ENCODE measurements at regions not wholly inside any gene's neighbourhood (a gene's known extent, or its start where the extent isn't known, plus 50 kb on each side); places are given as distances from the start of the nearest gene placed in this dataset.

- Histone ChIP-seq H3K27me3 (ENCODE audit: control insufficient read depth, insufficient read depth, low read length) (no peaks in the 10 kb centered on the region), H3K4me3 (ENCODE audit: low read depth, low read length) (no peak overlapping the region), H3K27ac (ENCODE audit: low read depth, low read length) (no peak overlapping the region), H3K9me3 (ENCODE audit: control insufficient read depth, insufficient read depth, low read length) (peaks cover 65% of the 10 kb centered on the region)
- POLR2A ChIA-PET: no interaction called here
- TF ChIP-seq, protein P1, sequence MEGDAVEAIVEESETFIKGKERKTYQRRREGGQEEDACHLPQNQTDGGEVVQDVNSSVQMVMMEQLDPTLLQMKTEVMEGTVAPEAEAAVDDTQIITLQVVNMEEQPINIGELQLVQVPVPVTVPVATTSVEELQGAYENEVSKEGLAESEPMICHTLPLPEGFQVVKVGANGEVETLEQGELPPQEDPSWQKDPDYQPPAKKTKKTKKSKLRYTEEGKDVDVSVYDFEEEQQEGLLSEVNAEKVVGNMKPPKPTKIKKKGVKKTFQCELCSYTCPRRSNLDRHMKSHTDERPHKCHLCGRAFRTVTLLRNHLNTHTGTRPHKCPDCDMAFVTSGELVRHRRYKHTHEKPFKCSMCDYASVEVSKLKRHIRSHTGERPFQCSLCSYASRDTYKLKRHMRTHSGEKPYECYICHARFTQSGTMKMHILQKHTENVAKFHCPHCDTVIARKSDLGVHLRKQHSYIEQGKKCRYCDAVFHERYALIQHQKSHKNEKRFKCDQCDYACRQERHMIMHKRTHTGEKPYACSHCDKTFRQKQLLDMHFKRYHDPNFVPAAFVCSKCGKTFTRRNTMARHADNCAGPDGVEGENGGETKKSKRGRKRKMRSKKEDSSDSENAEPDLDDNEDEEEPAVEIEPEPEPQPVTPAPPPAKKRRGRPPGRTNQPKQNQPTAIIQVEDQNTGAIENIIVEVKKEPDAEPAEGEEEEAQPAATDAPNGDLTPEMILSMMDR (IDR thresholded peaks at IDR 0.05; ENCODE audit: low read depth, low read length): no peak
- no peak for DNase-seq (ENCODE audit: low read depth, low spot score)
- CTCF ChIA-PET: no interaction called here
These were observed 71.9 kb upstream of the PPP2R3B start for GRCh38 chrX:458631-459061.

DNA sequence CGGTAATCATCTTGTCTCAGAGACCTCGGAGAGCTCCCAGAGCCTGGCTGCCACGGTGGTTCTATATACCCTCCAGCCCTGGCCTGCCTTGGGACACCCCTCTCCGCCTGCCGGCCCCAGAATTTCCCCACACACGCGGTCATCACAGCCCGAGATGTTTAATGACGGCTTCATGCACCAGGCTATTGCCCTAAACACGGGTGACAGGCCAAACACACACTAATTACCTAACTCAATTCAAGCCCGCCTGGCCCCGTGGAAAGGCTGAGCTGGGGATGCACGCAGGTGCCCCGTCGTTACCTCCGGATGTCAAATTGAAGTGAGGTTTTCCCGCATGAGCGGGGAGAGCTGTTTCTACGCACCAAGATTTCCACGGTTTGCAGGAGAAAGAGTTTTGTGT is 72.9 kb upstream of the PPP2R3B start:
- ChIA-PET POLR2A (no interaction called here), CTCF (no interaction called here)
- Histone ChIP-seq H3K27me3 (ENCODE audit: control insufficient read depth, insufficient read depth, low read length) (no peaks in the 10 kb centered on the region), H3K9me3 (ENCODE audit: control insufficient read depth, insufficient read depth, low read length) (peaks cover 68% of the 10 kb centered on the region), H3K27ac (ENCODE audit: low read depth, low read length) (no peak overlapping the region), H3K4me3 (ENCODE audit: low read depth, low read length) (no peak overlapping the region)
- no peak for DNase-seq (ENCODE audit: low read depth, low spot score)
- TF ChIP-seq, protein P1 (IDR thresholded peaks at IDR 0.05; ENCODE audit: low read depth, low read length): no peak

DNA sequence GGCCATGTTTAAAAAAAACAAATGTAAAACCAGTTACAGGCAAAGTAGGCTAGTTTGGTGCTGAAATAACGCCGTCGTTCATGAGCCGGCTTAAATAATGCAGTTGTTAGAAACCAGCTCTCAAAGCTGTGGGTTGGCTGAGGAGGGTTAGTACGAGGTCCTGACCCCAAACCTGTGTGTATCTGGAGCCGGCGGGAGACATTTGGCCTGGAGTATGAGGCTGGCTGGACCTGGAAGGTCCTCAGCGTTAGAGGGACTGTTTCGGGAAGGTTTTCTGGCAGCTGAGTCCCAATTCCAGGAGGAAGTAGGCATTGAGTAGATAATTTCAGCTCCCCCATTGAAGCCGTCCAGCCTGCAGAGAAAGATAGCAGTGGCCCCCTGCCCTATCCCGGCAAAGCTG is 73.4 kb upstream of the PPP2R3B start:
- Histone ChIP-seq H3K27me3 (ENCODE audit: control insufficient read depth, insufficient read depth, low read length) (no peaks in the 10 kb centered on the region), H3K9me3 (ENCODE audit: control insufficient read depth, insufficient read depth, low read length) (peaks cover 67% of the 10 kb centered on the region), H3K4me3 (ENCODE audit: low read depth, low read length) (no peak overlapping the region), H3K27ac (ENCODE audit: low read depth, low read length) (no peak overlapping the region)
- ChIA-PET POLR2A (no interaction called here), CTCF (no interaction called here)
- TF ChIP-seq, protein P1 (IDR thresholded peaks at IDR 0.05; ENCODE audit: low read depth, low read length): no peak
- DNase-seq (ENCODE audit: low read depth, low spot score): no peak

DNA sequence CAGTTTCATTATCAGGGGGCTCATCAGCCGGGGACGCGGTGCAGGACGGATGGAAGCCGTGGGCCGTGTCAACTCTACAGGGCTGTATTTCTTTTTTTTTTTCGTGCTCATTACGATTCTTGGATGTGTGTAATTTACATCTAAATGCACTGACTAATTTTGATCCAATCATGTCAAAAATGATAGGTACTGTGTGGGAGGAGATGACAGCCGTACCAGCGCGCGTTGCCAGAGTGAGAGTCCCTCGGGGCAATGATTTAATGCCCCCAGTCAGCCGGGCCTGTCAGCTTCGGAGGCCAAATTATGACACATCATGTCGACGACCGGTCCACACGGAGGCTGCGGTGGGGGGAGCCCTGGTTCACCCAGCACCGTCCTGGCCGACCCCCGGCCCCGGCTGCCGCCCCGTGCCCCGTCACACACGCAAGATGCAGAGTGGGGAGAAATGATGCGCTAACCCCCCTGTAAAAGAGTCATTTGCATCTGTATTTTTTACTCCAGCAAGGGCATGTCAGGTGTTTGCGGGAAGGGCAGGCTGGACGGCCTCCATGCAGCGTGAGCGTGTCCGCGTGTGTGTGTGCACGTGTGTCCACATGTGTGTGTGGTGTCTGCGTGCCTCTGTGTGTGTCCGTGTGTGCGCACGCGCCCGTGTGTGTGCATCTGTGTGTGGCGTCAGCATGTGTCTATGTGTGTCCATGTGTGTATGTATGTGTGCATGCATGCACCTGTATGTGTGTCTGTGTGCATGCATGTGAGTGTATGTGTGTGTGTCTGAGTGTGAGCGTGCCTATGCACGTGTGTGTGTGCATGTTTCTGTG is 74.3 kb upstream of the PPP2R3B start:
- POLR2A ChIA-PET: no interaction called here
- no peak overlapping the region for H3K27ac ChIP-seq (ENCODE audit: low read depth, low read length)
- CTCF ChIA-PET: no interaction called here
- H3K4me3 ChIP-seq (ENCODE audit: low read depth, low read length): no peak overlapping the region
- TF ChIP-seq, protein P1 (IDR thresholded peaks at IDR 0.05; ENCODE audit: low read depth, low read length): no peak
- no peak for DNase-seq (ENCODE audit: low read depth, low spot score)
- peaks cover 69% of the 10 kb centered on the region for H3K9me3 ChIP-seq (ENCODE audit: control insufficient read depth, insufficient read depth, low read length)
- H3K27me3 ChIP-seq (ENCODE audit: control insufficient read depth, insufficient read depth, low read length): no peaks in the 10 kb centered on the region

- H3K9me3 ChIP-seq (ENCODE audit: control insufficient read depth, insufficient read depth, low read length): peaks cover 86% of the 10 kb centered on the region
- H3K27ac ChIP-seq (ENCODE audit: low read depth, low read length): no peak overlapping the region
- POLR2A ChIA-PET: no interaction called here
- no peak for DNase-seq (ENCODE audit: low read depth, low spot score)
- no peak overlapping the region for H3K4me3 ChIP-seq (ENCODE audit: low read depth, low read length)
- TF ChIP-seq, protein P1 (IDR thresholded peaks at IDR 0.05; ENCODE audit: low read depth, low read length): no peak
- no peaks in the 10 kb centered on the region for H3K27me3 ChIP-seq (ENCODE audit: control insufficient read depth, insufficient read depth, low read length)
- CTCF ChIA-PET: no interaction called here
These were observed 76.1 kb upstream of the PPP2R3B start for GRCh38 chrX:462853-463252.
